Bronchial epithelial cell (primary cell): ENCODE measurements at regions not wholly inside any gene's neighbourhood (a gene's known extent, or its start where the extent isn't known, plus 50 kb on each side); places are given as distances from the start of the nearest gene placed in this dataset.

Experiments used
- DNase-seq: peaks from one replicate; pipeline ENCODE4 v3.0.0-alpha.2; 2010; ENCODE audit warnings: low read depth
- FAIRE-seq: peaks from 2 replicates; lab custom pipeline; 2011; peaks lifted over from hg19 to GRCh38; lab: Jason Lieb, UNC
- H3K27me3 ChIP-seq: 2 replicates; pipeline ENCODE4 v1.5.1; 2011; ENCODE audit warnings: low read length; ENCODE audit not compliant: control insufficient read depth, insufficient read depth
- H3K36me3 ChIP-seq: 2 replicates; pipeline ENCODE4 v1.5.1; 2011; ENCODE audit warnings: low read length; ENCODE audit not compliant: control insufficient read depth, insufficient read depth
- H3K4me3 ChIP-seq: 2 replicates; pipeline ENCODE4 v1.5.1; 2011; ENCODE audit warnings: mild to moderate bottlenecking, low read depth, low read length, control low read depth
- TF ChIP-seq, protein P1 (sequence below): IDR thresholded peaks from 2 replicates; pipeline ENCODE4 v1.5.1; 2011; ENCODE audit warnings: mild to moderate bottlenecking, moderate library complexity, low read length, control low read depth, inconsistent platforms; ENCODE audit not compliant: insufficient read depth, severe bottlenecking

DNA sequence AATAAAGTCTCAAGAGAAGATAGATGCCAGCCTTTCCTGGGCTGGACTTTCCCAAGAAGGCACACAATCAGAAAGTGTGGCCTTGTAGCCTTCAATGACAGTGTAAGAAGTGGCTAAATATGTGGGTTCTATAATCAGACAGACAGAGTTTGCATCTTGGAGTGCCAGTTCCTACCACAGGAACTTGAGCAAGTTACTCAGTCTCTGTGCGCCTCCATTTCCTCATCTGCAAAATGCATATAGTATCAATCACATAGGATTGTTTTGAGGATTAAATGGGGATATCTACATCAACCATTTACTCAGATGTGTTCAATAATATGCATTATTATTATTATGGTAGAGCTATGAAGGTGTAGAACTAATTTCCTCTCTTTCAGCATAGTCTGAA lies 176.8 kb upstream of the PTBP2 start:
- TF ChIP-seq, protein P1, sequence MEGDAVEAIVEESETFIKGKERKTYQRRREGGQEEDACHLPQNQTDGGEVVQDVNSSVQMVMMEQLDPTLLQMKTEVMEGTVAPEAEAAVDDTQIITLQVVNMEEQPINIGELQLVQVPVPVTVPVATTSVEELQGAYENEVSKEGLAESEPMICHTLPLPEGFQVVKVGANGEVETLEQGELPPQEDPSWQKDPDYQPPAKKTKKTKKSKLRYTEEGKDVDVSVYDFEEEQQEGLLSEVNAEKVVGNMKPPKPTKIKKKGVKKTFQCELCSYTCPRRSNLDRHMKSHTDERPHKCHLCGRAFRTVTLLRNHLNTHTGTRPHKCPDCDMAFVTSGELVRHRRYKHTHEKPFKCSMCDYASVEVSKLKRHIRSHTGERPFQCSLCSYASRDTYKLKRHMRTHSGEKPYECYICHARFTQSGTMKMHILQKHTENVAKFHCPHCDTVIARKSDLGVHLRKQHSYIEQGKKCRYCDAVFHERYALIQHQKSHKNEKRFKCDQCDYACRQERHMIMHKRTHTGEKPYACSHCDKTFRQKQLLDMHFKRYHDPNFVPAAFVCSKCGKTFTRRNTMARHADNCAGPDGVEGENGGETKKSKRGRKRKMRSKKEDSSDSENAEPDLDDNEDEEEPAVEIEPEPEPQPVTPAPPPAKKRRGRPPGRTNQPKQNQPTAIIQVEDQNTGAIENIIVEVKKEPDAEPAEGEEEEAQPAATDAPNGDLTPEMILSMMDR = no peak
- DNase-seq (no peak), FAIRE-seq (no peak)
- Histone ChIP-seq H3K27me3 (no peaks in the 10 kb centered on the region), H3K36me3 (no peaks in the 10 kb centered on the region), H3K4me3 (no peak overlapping the region)

DNA sequence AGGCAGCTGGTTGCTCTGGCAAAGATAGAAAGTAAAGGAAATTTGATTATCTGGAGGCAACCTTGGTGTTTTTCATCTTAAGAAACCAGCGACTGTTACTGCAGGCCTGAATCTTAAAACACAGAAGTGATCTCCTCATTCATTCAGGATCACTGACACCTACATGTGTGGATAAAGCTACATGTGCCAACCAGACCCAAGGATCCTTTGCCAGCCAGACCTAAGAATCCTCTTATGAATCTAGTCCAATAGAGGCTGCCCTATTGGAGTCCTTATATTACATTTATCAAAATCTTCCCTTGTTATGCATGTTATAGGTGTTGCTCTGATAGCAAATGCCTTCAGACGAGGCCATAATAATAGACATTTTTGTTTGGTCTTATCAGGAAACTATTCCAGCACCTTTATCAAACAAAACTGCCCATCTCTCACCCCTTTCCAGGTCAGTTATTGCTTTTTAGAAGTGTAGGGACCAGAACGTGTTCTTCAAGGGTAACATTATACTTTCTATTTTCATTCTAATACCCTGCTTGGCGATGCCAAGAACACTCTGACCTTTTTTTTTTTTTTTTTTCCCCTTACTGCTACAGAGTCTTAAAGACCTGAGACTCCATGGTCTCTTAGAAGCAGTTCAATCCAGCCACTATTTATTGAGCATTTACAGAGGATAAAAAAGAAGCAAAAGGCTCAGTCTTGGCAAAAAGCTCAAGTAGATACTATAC lies 175.5 kb upstream of the PTBP2 start:
- TF ChIP-seq, protein P1 = no peak
- no peak overlapping the region for H3K4me3 ChIP-seq
- FAIRE-seq (no peak), DNase-seq (no peak)
- H3K36me3 ChIP-seq = no peaks in the 10 kb centered on the region
- no peaks in the 10 kb centered on the region for H3K27me3 ChIP-seq

DNA sequence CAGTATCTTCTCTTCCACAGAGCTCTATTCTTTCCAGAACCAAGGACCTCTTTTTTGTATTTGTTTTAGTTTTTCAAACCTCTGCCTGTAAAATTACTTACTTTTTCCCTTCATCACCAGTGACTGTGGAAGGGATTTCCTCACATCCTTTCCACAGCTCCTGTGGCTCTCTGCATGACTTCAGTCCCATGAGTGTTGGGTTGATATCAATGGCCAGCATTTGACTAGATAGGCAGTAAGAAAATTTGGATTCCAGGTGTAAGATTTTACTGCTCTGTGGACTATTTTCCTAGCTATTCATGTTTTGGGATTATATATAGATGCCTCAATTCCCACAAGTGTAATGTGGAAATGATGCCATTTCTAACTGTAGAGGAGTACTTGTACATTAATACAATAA lies 171.5 kb upstream of the PTBP2 start:
- FAIRE-seq (no peak), DNase-seq (no peak)
- no peak overlapping the region for H3K4me3 ChIP-seq
- TF ChIP-seq, protein P1 = no peak
- no peaks in the 10 kb centered on the region for H3K36me3 ChIP-seq
- no peaks in the 10 kb centered on the region for H3K27me3 ChIP-seq

DNA sequence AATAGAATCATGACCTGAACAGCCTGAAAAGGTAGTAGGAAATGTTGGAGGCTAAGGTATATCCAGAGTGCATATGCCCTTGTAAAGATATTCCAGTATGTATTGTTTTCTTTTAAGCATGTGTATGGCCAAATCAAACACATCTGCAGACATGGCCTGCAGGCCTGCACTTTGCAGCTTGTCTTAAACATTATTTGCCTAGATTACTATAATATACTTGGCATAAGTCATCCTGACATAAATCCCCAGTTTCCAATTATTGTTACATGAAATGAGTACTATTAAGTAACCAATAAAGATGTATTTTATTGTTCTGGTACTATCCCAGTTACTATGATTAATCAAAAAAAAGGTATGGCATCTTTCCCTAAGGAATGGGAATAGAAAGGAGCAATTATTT lies 169.1 kb upstream of the PTBP2 start:
- H3K27me3 ChIP-seq = no peaks in the 10 kb centered on the region
- H3K36me3 ChIP-seq = no peaks in the 10 kb centered on the region
- no peak overlapping the region for H3K4me3 ChIP-seq
- TF ChIP-seq, protein P1 = no peak
- no peak for FAIRE-seq
- no peak for DNase-seq

DNA sequence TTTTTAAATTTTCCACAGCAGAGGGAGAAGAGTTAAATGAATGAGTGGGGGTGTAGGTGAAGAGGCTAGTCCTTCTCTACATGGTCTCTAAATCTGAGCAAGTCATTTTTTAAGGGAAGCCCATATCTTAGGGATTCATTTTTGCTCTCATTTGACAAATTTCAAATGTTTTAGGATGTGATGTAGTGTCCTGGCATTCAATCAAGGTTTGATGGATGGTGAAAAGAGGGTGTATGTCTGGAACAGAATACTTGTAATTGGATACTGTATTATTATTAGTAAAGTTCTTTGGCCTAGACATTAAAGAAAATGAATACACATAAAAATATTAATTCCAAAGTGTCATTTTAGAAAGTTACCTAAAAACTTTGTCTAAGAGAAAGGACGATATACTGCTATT lies 167.8 kb upstream of the PTBP2 start:
- TF ChIP-seq, protein P1 = no peak
- FAIRE-seq (no peak), DNase-seq (no peak)
- H3K4me3 ChIP-seq = no peak overlapping the region
- no peaks in the 10 kb centered on the region for H3K36me3 ChIP-seq
- no peaks in the 10 kb centered on the region for H3K27me3 ChIP-seq

DNA sequence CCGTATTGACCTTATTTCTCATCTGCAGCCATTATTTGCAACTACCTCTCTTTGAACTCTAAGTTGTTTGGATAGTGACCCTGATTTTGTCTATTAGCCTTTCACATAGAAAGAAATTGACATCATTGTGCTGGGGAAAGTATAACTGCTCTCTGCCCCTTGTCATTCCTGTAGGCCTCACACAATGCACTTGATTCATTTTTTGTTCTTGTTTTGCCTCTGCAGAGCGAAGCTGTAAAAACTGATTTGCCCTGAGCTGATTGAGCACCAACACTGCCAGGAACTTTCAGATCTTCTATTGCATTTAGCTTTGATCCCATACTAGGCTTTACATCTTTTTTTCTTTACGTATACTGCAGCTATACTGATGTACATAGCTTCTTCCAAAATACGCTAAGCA lies 167.2 kb upstream of the PTBP2 start:
- Histone ChIP-seq H3K36me3 (no peaks in the 10 kb centered on the region), H3K27me3 (no peaks in the 10 kb centered on the region), H3K4me3 (no peak overlapping the region)
- FAIRE-seq (no peak), DNase-seq (no peak)
- TF ChIP-seq, protein P1 = no peak
